ENCODE measurements at regions not wholly inside any gene's neighbourhood (a gene's known extent, or its start where the extent isn't known, plus 50 kb on each side); places are given as distances from the start of the nearest gene placed in this dataset.

- Mint-ChIP-seq H3K9me3 (no peaks in the 10 kb centered on the region; the same call in 1 of the 2 replicates), H3K27ac (no peak overlapping the region), H3K4me3 (no peak overlapping the region), H3K27me3 (ENCODE audit: insufficient read depth) (no peaks in the 10 kb centered on the region), H3K36me3 (ENCODE audit: low read depth) (no peaks in the 10 kb centered on the region), H3K4me1 (ENCODE audit: low read depth) (no peaks in the 10 kb centered on the region)
- TF ChIP-seq, protein P1, sequence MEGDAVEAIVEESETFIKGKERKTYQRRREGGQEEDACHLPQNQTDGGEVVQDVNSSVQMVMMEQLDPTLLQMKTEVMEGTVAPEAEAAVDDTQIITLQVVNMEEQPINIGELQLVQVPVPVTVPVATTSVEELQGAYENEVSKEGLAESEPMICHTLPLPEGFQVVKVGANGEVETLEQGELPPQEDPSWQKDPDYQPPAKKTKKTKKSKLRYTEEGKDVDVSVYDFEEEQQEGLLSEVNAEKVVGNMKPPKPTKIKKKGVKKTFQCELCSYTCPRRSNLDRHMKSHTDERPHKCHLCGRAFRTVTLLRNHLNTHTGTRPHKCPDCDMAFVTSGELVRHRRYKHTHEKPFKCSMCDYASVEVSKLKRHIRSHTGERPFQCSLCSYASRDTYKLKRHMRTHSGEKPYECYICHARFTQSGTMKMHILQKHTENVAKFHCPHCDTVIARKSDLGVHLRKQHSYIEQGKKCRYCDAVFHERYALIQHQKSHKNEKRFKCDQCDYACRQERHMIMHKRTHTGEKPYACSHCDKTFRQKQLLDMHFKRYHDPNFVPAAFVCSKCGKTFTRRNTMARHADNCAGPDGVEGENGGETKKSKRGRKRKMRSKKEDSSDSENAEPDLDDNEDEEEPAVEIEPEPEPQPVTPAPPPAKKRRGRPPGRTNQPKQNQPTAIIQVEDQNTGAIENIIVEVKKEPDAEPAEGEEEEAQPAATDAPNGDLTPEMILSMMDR (IDR thresholded peaks at IDR 0.05) = no peak
- DNase-seq = no peak
Measured at GRCh38 chr11:96697466-96697865, 307.7 kb downstream of the JRKL start.

- no peak overlapping the region for H3K4me3 Mint-ChIP-seq
- H3K4me1 Mint-ChIP-seq (ENCODE audit: low read depth) = no peaks in the 10 kb centered on the region
- H3K27ac Mint-ChIP-seq = no peak overlapping the region
- no peaks in the 10 kb centered on the region for H3K9me3 Mint-ChIP-seq
- DNase-seq = no peak
- H3K27me3 Mint-ChIP-seq (ENCODE audit: insufficient read depth) = no peaks in the 10 kb centered on the region
- no peaks in the 10 kb centered on the region for H3K36me3 Mint-ChIP-seq (ENCODE audit: low read depth)
- TF ChIP-seq, protein P1 (IDR thresholded peaks at IDR 0.05) = peak; percentile 17; the same call in 1 of the 2 replicates
Measured at GRCh38 chr11:96704847-96705246, 315.0 kb downstream of the JRKL start.

DNA sequence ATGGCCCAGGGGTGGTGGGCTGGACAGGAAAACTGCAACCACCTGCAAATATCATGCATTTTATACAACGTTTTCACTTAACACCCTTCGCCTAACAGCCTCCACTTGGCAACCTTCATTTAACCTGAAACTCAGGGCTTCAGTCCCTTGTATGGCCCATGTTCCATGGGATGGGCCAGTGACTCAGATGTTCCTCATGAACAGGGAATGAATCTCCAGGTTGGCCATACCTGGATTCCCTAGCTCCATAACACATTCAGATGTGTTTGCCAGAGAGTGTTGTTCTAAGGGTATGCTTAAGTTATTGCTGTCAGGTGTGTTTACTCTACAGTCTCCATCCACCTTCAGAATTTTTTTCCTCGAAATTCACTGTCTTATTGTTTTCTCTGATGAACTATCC lies 316.9 kb downstream of the JRKL start:
- TF ChIP-seq, protein P1 (IDR thresholded peaks at IDR 0.05) = no peak
- Mint-ChIP-seq H3K27me3 (ENCODE audit: insufficient read depth) (0 out of 2 replicates have a peak, but pooled peaks cover 2% of the 10 kb centered on the region), H3K4me1 (ENCODE audit: low read depth) (no peaks in the 10 kb centered on the region), H3K27ac (no peak overlapping the region), H3K36me3 (ENCODE audit: low read depth) (no peaks in the 10 kb centered on the region), H3K9me3 (no peaks in the 10 kb centered on the region), H3K4me3 (no peak overlapping the region)
- DNase-seq = no peak

DNA sequence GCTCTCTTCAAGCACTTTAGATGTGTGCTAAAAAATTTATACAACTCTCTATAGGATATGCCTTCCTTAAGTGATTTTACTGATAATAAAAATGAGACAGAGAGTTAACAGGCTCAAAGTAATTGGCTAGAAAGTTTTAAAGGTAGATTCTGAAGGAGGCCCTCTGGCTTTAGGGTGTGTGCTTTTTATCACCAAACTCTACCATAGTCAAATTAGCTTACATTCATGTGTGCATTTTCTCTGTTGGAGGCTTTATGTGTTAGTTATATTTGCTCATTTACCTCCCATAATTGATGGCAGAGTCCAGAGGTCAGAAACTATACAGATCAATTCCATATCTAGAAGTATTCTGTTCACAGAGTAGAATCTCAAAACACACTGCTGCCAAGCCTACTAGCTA lies 317.5 kb downstream of the JRKL start:
- TF ChIP-seq, protein P1 (IDR thresholded peaks at IDR 0.05) = no peak
- no peaks in the 10 kb centered on the region for H3K9me3 Mint-ChIP-seq
- no peaks in the 10 kb centered on the region for H3K4me1 Mint-ChIP-seq (ENCODE audit: low read depth)
- no peak overlapping the region for H3K4me3 Mint-ChIP-seq
- no peaks in the 10 kb centered on the region for H3K36me3 Mint-ChIP-seq (ENCODE audit: low read depth)
- no peak overlapping the region for H3K27ac Mint-ChIP-seq
- 0 out of 2 replicates have a peak, but pooled peaks cover 2% of the 10 kb centered on the region for H3K27me3 Mint-ChIP-seq (ENCODE audit: insufficient read depth)
- no peak for DNase-seq

DNA sequence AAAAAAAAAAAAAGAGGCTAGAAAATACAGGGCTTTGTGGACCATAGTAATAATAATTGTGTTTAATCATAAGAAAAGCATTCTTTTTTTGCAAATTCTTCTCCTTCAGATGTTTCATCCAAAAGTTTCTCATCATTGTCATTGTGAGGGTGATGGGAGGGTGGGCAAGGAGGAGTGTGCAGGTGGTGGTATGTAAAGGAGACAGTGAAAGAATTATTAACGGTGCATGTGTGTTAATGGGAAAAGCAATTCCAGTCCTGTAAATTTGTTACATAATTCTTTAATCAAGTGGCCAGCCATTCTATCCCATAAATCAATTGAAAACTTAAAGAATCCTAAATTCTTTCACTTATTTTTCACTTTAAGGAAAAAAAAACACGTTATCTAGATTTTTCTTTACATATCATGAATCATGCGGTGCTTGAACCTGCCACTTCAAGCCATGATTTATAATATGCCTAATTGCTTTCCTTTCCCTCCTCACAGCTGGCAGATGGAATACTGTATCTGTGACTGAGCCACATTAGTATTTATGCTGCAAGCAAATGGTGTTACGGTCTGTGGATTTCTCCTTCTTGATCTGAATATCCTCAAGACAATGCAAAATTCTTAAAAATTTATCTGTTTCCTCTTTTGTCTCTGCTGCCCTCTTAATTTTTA lies 318.5 kb downstream of the JRKL start:
- H3K4me3 Mint-ChIP-seq = no peak overlapping the region
- H3K27ac Mint-ChIP-seq = no peak overlapping the region
- H3K27me3 Mint-ChIP-seq (ENCODE audit: insufficient read depth) = peaks cover 4% of the 10 kb centered on the region; the same call in 1 of the 2 replicates
- no peak for DNase-seq
- H3K9me3 Mint-ChIP-seq = no peaks in the 10 kb centered on the region
- no peaks in the 10 kb centered on the region for H3K4me1 Mint-ChIP-seq (ENCODE audit: low read depth)
- H3K36me3 Mint-ChIP-seq (ENCODE audit: low read depth) = no peaks in the 10 kb centered on the region
- TF ChIP-seq, protein P1 (IDR thresholded peaks at IDR 0.05) = no peak
